Thyroid gland (tissue), 4 donors: ENCODE measurements at regions not wholly inside any gene's neighbourhood (a gene's known extent, or its start where the extent isn't known, plus 50 kb on each side); places are given as distances from the start of the nearest gene placed in this dataset.

Experiments used
- POLR2A ChIP-seq, 2 donors: fragments of 450-650 bp; IDR thresholded peaks; one replicate each; pipeline ENCODE4 v1.6.1; 2017; ENCODE audit warnings: antibody characterized with exemption in 2 of 2, mild to moderate bottlenecking in 2 of 2, moderate library complexity in 1 of 2
- TF ChIP-seq, protein P1 (sequence below), 6 experiments: fragments of 200-600 bp in 3 of 6; fragments of 450-650 bp in 3 of 6; sonication (generic) in 3 of 6; IDR thresholded peaks; one replicate each; pipeline ENCODE4 v1.5.1; 2016 to 2019; ENCODE audit warnings: antibody characterized with exemption in 6 of 6, mild to moderate bottlenecking in 2 of 6, inconsistent platforms in 1 of 6, moderate library complexity in 1 of 6

DNA sequence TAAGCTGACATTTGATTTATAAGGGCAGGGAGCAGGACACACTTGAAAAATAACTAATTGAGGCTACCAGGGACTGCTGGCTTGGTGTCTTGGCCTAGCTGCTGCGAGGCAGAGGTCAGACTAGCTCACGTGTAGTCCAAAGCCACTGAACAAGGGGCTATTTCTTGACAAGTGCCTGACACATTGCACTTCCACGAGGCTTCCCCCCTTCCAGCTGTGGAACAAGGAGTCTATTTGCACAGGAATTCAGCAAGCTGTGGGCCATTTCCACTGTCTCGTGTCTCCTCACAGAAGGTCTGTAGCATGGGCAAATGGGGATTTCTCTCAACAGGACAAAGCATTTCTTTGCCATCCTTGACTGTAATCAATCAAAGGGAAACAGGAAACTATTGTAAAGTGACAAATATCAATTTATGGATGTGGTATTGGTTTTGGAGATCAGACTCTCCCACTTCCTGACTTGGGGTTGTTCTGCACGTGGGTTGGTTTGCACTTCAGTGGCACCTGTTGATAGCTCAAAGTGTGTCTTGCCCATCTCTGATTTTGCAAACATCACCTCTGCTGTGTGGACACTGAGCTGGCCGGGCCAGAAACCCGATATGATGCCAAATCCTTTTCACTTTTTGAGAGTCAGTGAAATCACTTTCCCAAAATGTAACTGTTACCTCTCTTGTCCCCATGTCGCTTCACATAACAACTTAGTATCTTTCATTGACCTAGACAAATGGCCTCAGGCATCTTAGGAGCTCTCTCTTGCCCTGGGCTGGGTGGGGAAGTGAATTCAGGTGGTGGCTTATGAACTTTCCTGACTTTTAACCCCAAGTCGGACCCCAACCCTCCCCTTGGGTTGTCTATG lies 107.4 kb upstream of the MAMLD1 start:
- TF ChIP-seq, protein P1, sequence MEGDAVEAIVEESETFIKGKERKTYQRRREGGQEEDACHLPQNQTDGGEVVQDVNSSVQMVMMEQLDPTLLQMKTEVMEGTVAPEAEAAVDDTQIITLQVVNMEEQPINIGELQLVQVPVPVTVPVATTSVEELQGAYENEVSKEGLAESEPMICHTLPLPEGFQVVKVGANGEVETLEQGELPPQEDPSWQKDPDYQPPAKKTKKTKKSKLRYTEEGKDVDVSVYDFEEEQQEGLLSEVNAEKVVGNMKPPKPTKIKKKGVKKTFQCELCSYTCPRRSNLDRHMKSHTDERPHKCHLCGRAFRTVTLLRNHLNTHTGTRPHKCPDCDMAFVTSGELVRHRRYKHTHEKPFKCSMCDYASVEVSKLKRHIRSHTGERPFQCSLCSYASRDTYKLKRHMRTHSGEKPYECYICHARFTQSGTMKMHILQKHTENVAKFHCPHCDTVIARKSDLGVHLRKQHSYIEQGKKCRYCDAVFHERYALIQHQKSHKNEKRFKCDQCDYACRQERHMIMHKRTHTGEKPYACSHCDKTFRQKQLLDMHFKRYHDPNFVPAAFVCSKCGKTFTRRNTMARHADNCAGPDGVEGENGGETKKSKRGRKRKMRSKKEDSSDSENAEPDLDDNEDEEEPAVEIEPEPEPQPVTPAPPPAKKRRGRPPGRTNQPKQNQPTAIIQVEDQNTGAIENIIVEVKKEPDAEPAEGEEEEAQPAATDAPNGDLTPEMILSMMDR (IDR thresholded peaks at IDR 0.05): no peak
- no peak for TF ChIP-seq POLR2A (IDR thresholded peaks at IDR 0.05)
